HG02642 (cell line): ENCODE measurements at regions not wholly inside any gene's neighbourhood (a gene's known extent, or its start where the extent isn't known, plus 50 kb on each side); places are given as distances from the start of the nearest gene placed in this dataset.

Experiments used
- ATAC-seq: cut with Tn5 transposase; IDR thresholded peaks from one replicate; pipeline ENCODE4 v1.9.1; 2021; ENCODE audit warnings: mild to moderate bottlenecking; ENCODE audit not compliant: unreplicated experiment, poor library complexity

- no peak for ATAC-seq
Measured at GRCh38 chr5:98603456-98603855, 170.0 kb upstream of the RGMB start.

DNA sequence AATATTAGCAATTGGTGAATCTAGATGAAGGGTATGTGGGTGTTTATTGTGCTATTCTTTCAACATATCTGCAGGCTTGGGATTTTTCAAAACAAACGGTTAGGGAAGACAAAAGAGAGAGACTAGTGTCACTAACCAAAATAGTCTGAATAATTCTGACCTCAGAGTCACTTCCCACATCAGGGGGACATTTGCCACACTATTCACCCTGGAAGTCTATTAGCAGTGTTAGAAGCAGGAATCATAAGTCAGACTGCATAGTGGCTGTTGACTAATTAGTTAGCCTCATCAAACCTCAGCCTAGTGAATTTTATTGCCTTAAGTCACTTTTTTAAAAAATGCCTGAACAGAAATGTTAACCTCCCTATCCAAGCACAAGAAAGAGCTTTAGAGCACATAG, 169.2 kb upstream of the RGMB start:
- ATAC-seq, result no peak

DNA sequence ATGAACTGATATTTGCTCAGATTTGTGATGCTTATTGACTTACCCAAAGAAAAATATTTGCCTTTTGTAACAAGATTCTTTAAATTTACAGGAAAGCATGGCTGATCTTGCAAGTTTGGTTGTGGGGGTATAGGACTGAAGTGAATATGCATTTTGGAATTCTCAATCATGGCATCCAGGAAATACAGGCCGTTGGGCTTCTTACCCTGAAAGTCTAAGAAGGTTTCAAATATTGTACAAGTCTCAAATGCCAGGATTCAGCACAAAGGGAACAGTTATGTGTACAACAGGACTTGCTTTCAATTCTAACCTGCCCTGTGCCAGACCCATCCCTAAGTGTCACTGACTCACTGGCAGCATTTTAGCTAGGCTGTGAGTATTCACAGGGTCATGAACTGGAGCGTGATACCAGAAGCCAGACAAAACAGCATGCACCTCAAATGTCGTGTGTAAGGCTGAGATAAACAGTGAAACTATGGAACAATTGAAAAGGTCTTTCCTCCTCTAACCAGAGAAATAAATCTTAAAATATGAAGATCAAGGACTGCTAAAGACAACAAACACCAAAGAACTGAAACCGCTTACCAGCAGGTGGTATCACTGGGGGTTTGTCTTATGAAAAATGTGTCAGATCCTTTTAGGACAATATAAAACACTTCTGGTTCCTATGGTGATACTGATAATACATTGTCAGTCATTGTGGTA, 168.6 kb upstream of the RGMB start:
- no peak for ATAC-seq

DNA sequence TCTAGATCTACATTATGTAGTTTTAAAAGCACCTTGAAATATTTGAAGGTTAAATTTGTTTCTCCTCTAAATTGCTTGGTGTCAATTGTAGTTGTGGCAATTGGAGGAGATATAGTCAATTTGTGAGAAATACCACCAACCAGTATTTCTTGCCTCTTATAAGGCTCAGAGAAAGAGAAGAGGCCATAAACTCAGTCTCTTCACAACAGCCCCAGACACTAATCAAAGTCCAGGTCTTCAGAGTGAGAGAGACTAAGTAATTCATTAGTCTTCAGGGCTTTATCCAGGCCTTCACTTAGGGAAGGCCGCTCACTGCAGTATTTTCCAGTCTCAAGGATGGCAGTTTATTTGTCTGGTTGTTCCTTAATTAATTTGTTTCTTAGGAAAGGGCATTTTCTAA, 168.0 kb upstream of the RGMB start:
- ATAC-seq, result no peak

DNA sequence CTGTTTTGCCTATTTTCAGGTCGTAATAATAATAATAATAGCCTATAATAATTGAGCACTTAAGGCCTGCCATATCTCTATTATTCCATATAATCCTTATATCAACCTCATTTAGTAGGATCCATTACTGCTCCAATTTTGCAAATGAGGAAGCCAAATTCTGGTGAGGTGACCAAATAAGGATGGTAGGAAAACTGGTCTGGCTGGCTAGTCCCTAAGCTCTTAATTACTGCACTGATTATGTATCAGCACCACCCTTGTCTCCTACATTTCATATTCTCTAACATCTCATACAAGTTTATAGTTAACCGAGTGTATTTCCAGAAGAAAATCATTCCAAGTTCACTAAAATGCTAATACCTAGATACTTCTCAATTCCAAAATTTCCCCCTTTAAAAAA, 166.5 kb upstream of the RGMB start:
- ATAC-seq, result no peak

DNA sequence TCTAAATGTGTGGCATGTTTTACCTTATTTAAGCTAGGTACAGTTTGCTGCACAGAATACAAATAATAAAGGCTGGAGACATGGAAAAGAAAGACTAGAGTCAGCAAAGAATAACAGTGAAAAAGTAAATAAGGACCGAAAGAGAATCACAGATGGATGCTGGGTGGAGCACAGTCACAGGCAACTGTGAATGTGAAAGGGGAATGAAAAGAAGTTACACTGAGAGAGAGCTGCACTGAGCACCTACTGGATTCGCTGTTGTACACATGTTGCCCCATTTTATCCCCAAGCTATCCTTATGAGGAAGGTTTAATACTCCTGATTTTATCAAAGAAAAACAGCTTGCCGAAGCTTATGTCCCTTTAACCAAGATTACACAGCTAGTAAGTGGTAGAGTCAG, 165.4 kb upstream of the RGMB start:
- ATAC-seq, result no peak

DNA sequence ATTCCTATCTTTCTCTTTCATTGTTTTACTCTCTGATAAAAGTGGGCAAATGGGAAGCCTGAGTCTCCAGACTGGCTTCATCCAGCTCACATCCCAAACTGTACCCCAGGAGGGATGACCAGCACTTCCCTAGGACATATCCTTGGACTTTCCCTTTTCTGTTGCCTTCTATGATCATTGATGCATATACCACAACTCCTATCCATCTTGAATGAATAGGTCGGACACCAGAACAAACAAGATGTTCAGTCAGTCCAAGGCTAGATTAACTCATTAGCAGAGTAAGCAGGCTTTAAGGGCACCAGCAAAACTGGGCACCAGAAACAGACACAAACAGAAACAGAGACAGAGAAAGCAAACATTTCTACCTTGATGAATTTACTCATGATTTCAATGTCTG, 159.1 kb upstream of the RGMB start:
- no peak for ATAC-seq

- ATAC-seq, result no peak
Measured at GRCh38 chr5:98621821-98622220, 151.6 kb upstream of the RGMB start.

- ATAC-seq, result no peak
Measured at GRCh38 chr5:98624145-98624880, 149.2 kb upstream of the RGMB start.

- no peak for ATAC-seq
Measured at GRCh38 chr5:98627121-98627520, 146.3 kb upstream of the RGMB start.

GRCh38 chr5:98630621-98631020, 142.8 kb upstream of the RGMB start:
- no peak for ATAC-seq

DNA sequence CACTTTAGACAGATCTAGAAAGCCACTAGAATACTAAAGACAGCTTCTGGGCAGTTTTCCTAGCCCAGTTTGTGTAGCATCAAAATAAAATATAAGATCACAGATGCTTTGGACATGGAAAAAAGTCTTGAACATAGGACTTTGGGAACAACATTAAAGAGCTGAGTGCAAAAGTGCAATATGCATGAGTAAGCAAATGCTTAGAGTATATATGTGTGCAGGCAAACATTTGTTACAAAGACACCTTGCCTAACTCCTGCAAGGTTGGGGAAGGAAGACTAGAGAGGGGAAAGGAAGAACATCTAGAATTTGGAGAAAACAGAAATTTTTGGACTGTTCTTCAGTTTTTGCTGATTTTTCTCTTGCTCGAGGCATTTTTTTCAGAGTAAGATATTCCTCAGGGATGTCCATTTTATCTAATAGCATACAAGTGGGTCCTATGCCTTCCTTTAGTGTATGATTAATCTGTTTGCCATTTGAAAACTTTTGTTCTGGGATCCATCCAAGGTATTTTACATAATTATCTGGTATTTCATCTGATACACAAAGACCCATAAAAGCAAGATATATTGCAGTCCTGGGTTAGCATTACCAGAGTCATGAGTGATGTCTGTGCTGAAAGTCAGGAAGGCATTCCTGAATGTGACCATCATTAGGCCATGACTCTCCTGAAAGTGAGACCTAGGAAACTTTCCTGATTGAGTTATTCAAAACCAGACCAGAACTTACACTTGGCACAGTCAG, 142.0 kb upstream of the RGMB start:
- ATAC-seq, result no peak

- no peak for ATAC-seq
Measured at GRCh38 chr5:98635656-98636055, 137.8 kb upstream of the RGMB start.

GRCh38 chr5:98637116-98637515, 136.3 kb upstream of the RGMB start:
- no peak for ATAC-seq

DNA sequence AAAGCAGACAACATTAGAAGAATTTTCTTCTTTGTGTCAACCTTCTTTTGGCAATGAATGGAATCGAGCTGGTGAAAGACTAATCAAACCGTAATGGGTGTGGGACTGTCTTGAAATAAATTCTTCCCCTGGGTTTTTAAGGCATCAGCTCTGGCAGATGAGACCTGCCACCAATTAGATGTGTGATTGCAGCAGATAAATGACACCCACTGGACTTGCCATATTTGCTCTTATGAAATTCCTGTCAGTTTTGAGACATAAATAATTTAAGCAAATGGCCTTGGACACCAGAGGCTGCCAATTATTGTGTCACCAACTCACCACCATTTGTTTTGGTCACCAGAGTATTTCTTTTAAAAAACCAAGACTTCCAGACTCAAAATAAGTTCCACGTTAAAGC, 135.9 kb upstream of the RGMB start:
- no peak for ATAC-seq

- ATAC-seq, result no peak
Measured at GRCh38 chr5:98638111-98638510, 135.4 kb upstream of the RGMB start.

DNA sequence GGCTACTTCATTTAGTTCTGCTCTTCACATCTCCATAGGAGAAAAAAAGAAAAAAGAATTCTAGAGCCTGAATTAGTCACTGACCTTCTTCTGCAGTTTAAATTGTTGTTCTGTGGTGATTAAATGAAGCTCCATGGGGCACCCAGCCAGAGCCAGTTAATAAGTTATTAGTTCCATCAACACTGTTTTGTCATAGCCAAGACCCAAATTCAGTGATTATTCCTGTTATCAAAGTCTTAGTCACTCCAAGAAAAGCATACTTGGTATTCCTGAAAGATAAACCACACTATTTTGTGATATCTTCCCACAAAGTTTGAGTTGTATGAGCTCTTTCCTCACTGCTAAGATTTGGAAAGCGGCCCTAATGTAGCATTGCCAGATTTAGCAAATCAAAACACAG, 134.8 kb upstream of the RGMB start:
- no peak for ATAC-seq

GRCh38 chr5:98639274-98639673, 134.2 kb upstream of the RGMB start:
- no peak for ATAC-seq

- ATAC-seq, result no peak
Measured at GRCh38 chr5:98641671-98642070, 131.8 kb upstream of the RGMB start.

DNA sequence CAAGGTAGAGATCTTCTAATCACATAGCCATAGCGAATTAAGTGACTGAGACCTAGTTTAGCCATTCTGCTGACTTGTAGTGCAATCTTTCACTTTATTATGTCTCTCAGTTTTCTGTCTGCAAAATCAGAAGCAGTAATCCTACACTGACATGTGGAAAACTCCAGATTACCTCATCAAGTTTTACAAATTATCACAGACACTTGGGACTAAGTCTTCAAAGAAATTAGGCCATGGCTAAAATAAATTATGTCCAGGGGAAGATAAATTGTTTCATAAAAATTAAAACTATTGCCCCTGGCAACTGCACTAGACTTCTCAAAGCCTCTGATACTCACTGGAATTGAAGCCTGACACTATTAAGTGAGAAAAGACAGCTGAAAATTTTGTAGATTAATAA, 129.9 kb upstream of the RGMB start:
- ATAC-seq, result no peak

DNA sequence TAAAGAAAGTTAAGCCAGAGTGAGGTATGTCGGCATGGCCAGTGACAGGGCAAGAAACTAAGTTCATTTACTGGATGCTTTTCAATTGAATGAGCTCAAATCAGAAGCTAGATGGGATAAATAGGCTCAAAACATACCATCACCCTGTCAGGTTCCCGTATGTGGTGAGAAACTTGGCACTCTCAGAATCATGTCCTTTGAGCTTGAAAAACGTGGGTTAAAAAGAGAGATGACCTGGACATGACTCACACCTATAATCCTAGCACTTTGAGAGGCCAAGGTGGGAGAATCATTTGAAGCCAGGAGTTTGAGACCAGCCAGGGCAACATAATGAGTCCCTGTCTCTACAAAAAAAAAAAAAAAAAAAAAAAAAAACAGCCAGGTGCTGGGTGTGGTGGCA, 121.7 kb upstream of the RGMB start:
- no peak for ATAC-seq
